Keratinocyte (primary cell): ENCODE measurements at regions not wholly inside any gene's neighbourhood (a gene's known extent, or its start where the extent isn't known, plus 50 kb on each side); places are given as distances from the start of the nearest gene placed in this dataset.

Experiments used
- DNase-seq: peaks from one replicate; pipeline ENCODE4 v3.0.0-alpha.2; 2011; ENCODE audit warnings: low read depth, missing footprints, low spot score
- FAIRE-seq: peaks from 2 replicates; lab custom pipeline; 2011; peaks lifted over from hg19 to GRCh38; lab: Jason Lieb, UNC
- H2AFZ ChIP-seq: 2 replicates; pipeline ENCODE4 v1.6.0; 2012; ENCODE audit warnings: low read length, control low read depth, inconsistent platforms; ENCODE audit not compliant: control insufficient read depth
- H3K27ac ChIP-seq: 2 replicates; pipeline ENCODE4 v1.5.1; 2011; ENCODE audit warnings: low read length; ENCODE audit not compliant: control insufficient read depth, insufficient read depth
- H3K27me3 ChIP-seq: 3 replicates; pipeline ENCODE4 v1.6.0; 2011; ENCODE audit warnings: low read length; ENCODE audit not compliant: control insufficient read depth, insufficient read depth; ENCODE audit errors: extremely low read depth
- H3K36me3 ChIP-seq, 2 experiments: 2 replicates in 1 of 2; 3 replicates in 1 of 2; pipeline ENCODE4 v1.5.1; 2011; ENCODE audit warnings: low read length in 2 of 2, mild to moderate bottlenecking in 1 of 2; ENCODE audit not compliant: control insufficient read depth in 2 of 2, insufficient read depth in 2 of 2; ENCODE audit errors: extremely low read depth in 1 of 2
- H3K4me1 ChIP-seq: 3 replicates; pipeline ENCODE4 v1.5.1; 2011; ENCODE audit warnings: low read length; ENCODE audit not compliant: control insufficient read depth, insufficient read depth; ENCODE audit errors: extremely low read depth
- H3K4me2 ChIP-seq: 3 replicates; pipeline ENCODE4 v1.6.0; 2011; ENCODE audit warnings: low read depth, low read length; ENCODE audit not compliant: control insufficient read depth, insufficient read depth; ENCODE audit errors: extremely low read depth
- H3K4me3 ChIP-seq, 3 experiments: fragments of 200-600 bp in 1 of 3; sonication (generic) in 1 of 3; 2 replicates in 2 of 3; 3 replicates in 1 of 3; pipeline ENCODE4 v1.5.1; 2011 to 2016; ENCODE audit warnings: low read length in 3 of 3, mild to moderate bottlenecking in 3 of 3, control low read depth in 2 of 3, inconsistent platforms in 1 of 3, low read depth in 1 of 3, mixed read lengths in 1 of 3, mixed run types in 1 of 3, moderate library complexity in 1 of 3; ENCODE audit not compliant: control insufficient read depth in 2 of 3, insufficient read depth in 2 of 3; ENCODE audit errors: extremely low read depth in 1 of 3
- H3K79me2 ChIP-seq: 2 replicates; pipeline ENCODE4 v1.6.0; 2012; ENCODE audit warnings: low read length; ENCODE audit not compliant: control insufficient read depth, insufficient read depth
- H3K9ac ChIP-seq: 3 replicates; pipeline ENCODE4 v1.6.0; 2011; ENCODE audit warnings: low read length; ENCODE audit not compliant: control insufficient read depth, insufficient read depth; ENCODE audit errors: extremely low read depth
- H3K9me1 ChIP-seq: 3 replicates; pipeline ENCODE4 v1.6.0; 2011; ENCODE audit warnings: low read length; ENCODE audit not compliant: control insufficient read depth, insufficient read depth; ENCODE audit errors: extremely low read depth
- H3K9me3 ChIP-seq: 2 replicates; pipeline ENCODE4 v1.5.1; 2012; ENCODE audit warnings: low read depth, low read length; ENCODE audit not compliant: control insufficient read depth
- H4K20me1 ChIP-seq: 3 replicates; pipeline ENCODE4 v1.6.0; 2011; ENCODE audit warnings: low read length; ENCODE audit not compliant: control insufficient read depth, insufficient read depth; ENCODE audit errors: extremely low read depth
- CTCF ChIP-seq, 3 experiments: IDR thresholded peaks in 1 of 3; conservative IDR thresholded peaks in 1 of 3; optimal IDR thresholded peaks in 1 of 3; 2 replicates in 2 of 3; 3 replicates in 1 of 3; pipeline versions ENCODE3 to v1.5.1; 2011; ENCODE audit warnings: low read length in 3 of 3, mild to moderate bottlenecking in 3 of 3, moderate library complexity in 2 of 3, control low read depth in 1 of 3, inconsistent platforms in 1 of 3; ENCODE audit not compliant: insufficient read depth in 2 of 3; ENCODE audit errors: extremely low read depth in 1 of 3
- EZH2 ChIP-seq: IDR thresholded peaks from one replicate; pipeline ENCODE4 v1.6.1; 2012; ENCODE audit warnings: inconsistent platforms, mild to moderate bottlenecking, low read length, moderate library complexity
- dilution Hi-C: fragments of 300-500 bp; cut with MboI; formaldehyde crosslinking; loops from one replicate; pipeline ENCODE4 v1.7.0; 2020; ENCODE audit warnings: low sequenced_read_pairs; ENCODE audit not compliant: extremely low pct_ligation_motif_present

- no peak for TF ChIP-seq CTCF (optimal IDR thresholded peaks at IDR 0.05 in 1 of 3, IDR thresholded peaks at IDR 0.05 in 1 of 3, conservative IDR thresholded peaks at IDR 0.05 in 1 of 3; ENCODE audit: extremely low read depth in 1 of 3, insufficient read depth in 2 of 3, low read length in 3 of 3)
- H3K36me3 ChIP-seq = no peaks in the 10 kb centered on the region
- H3K4me1 ChIP-seq = peaks cover 21% of the 10 kb centered on the region
- FAIRE-seq = peak; percentile 58
- H3K9me1 ChIP-seq = no peaks in the 10 kb centered on the region
- H3K27me3 ChIP-seq = no peaks in the 10 kb centered on the region
- H3K4me3 ChIP-seq = no peak overlapping the region
- no peaks in the 10 kb centered on the region for H3K79me2 ChIP-seq
- H3K9me3 ChIP-seq = no peaks in the 10 kb centered on the region
- no peak overlapping the region for H2AFZ ChIP-seq
- H4K20me1 ChIP-seq = no peaks in the 10 kb centered on the region
- H3K9ac ChIP-seq = no peak overlapping the region
- H3K27ac ChIP-seq = peak overlapping the region; percentile 59
- DNase-seq = peak; percentile 87
- peak overlapping the region; percentile 25 for H3K4me2 ChIP-seq
- dilution Hi-C loops = no loop called here
These were observed 214.4 kb upstream of the DIO2 start for GRCh38 chr14:80425686-80426085.

- DNase-seq (no peak), FAIRE-seq (no peak)
- Histone ChIP-seq H3K9me1 (no peaks in the 10 kb centered on the region), H3K9me3 (no peaks in the 10 kb centered on the region), H3K4me2 (no peak overlapping the region), H3K9ac (no peak overlapping the region), H3K27me3 (no peaks in the 10 kb centered on the region), H4K20me1 (no peaks in the 10 kb centered on the region), H3K79me2 (no peaks in the 10 kb centered on the region), H3K4me3 (no peak overlapping the region), H3K27ac (no peak overlapping the region), H2AFZ (no peak overlapping the region), H3K36me3 (no peaks in the 10 kb centered on the region), H3K4me1 (no peaks in the 10 kb centered on the region)
- dilution Hi-C loops = no loop called here
- TF ChIP-seq CTCF (optimal IDR thresholded peaks at IDR 0.05 in 1 of 3, IDR thresholded peaks at IDR 0.05 in 1 of 3, conservative IDR thresholded peaks at IDR 0.05 in 1 of 3; ENCODE audit: extremely low read depth in 1 of 3, insufficient read depth in 2 of 3, low read length in 3 of 3) = no peak
- no peak for TF ChIP-seq EZH2
These were observed 208.5 kb upstream of the DIO2 start for GRCh38 chr14:80419769-80420168.
